Endothelial cell of umbilical vein (primary cell): ENCODE measurements at regions not wholly inside any gene's neighbourhood (a gene's known extent, or its start where the extent isn't known, plus 50 kb on each side); places are given as distances from the start of the nearest gene placed in this dataset.

ENCODE experiments used
- BruUV-seq: library from RNA; stranded (reverse); fragments of 400-500 nt; replicated peaks from 2 replicates; lab custom pipeline; 2021; lab: Mats Ljungman, UMichigan
- CTCF ChIA-PET: fragments of 300-600, 350-600 bp; sonication (Branson Sonifier 250); formaldehyde crosslinking; loops from one replicate; lab custom pipeline; 2021; ENCODE audit warnings: antibody characterized with exemption, inconsistent platforms; lab: Charles Lee
- POLR2A ChIA-PET: fragments of 300-600, 350-600 bp; sonication (Branson Sonifier 250); formaldehyde crosslinking; loops from one replicate; lab custom pipeline; 2021; ENCODE audit warnings: antibody characterized with exemption, inconsistent platforms; lab: Charles Lee
- DNase-seq: peaks from one replicate; pipeline ENCODE4 v3.0.0-alpha.2; 2011; ENCODE audit warnings: low read depth, low spot score
- FAIRE-seq: peaks from 2 replicates; lab custom pipeline; 2011; peaks lifted over from hg19 to GRCh38; lab: Jason Lieb, UNC
- H2AFZ ChIP-seq: 2 replicates; pipeline ENCODE4 v1.6.0; 2012; ENCODE audit warnings: low read depth, low read length, control low read depth, inconsistent platforms
- H3K27ac ChIP-seq: 2 replicates; pipeline ENCODE4 v1.5.1; 2011; ENCODE audit warnings: low read depth, mild to moderate bottlenecking, control low read depth, low read length, moderate library complexity; ENCODE audit not compliant: insufficient read depth
- H3K27me3 ChIP-seq, 2 experiments: 2 replicates each; pipeline versions ENCODE4 v1.6.0 to v1.6.1; 2011; ENCODE audit warnings: low read length in 2 of 2, mixed read lengths in 1 of 2; ENCODE audit not compliant: control insufficient read depth in 2 of 2, insufficient read depth in 2 of 2
- H3K36me3 ChIP-seq, 2 experiments: 2 replicates in 1 of 2; 3 replicates in 1 of 2; pipeline ENCODE4 v1.5.1; 2011; ENCODE audit warnings: low read length in 2 of 2, mild to moderate bottlenecking in 1 of 2, moderate library complexity in 1 of 2; ENCODE audit not compliant: control insufficient read depth in 2 of 2, insufficient read depth in 2 of 2; ENCODE audit errors: extremely low read depth in 1 of 2
- H3K4me1 ChIP-seq: 3 replicates; pipeline ENCODE4 v1.5.1; 2011; ENCODE audit warnings: mild to moderate bottlenecking, low read length; ENCODE audit not compliant: control insufficient read depth, insufficient read depth; ENCODE audit errors: extremely low read depth
- H3K4me2 ChIP-seq: 2 replicates; pipeline ENCODE4 v1.6.1; 2011; ENCODE audit warnings: low read length, control low read depth, mixed read lengths; ENCODE audit not compliant: insufficient read depth
- H3K4me3 ChIP-seq, 3 experiments: fragments of 200-600 bp in 1 of 3; sonication (generic), shearing (Covaris generic) in 1 of 3; replicated peaks in 1 of 3; 2 replicates each; pipeline ENCODE4 v1.5.1; 2011 to 2016; ENCODE audit warnings: control low read depth in 3 of 3, low read length in 3 of 3, mild to moderate bottlenecking in 2 of 3, inconsistent platforms in 1 of 3, low read depth in 1 of 3, moderate library complexity in 1 of 3; ENCODE audit not compliant: insufficient read depth in 1 of 3
- H3K79me2 ChIP-seq: 2 replicates; pipeline ENCODE4 v1.6.0; 2012; ENCODE audit warnings: low read length, inconsistent platforms; ENCODE audit not compliant: control insufficient read depth, insufficient read depth
- H3K9ac ChIP-seq: replicated peaks from 2 replicates; pipeline ENCODE3; 2011; ENCODE audit warnings: low read length, control low read depth; ENCODE audit not compliant: insufficient read depth; ENCODE audit errors: extremely low read depth
- H3K9me1 ChIP-seq: replicated peaks from 3 replicates; pipeline ENCODE4 v1.6.0; 2011; ENCODE audit warnings: mild to moderate bottlenecking, low read length; ENCODE audit not compliant: control insufficient read depth, insufficient read depth; ENCODE audit errors: extremely low read depth
- H3K9me3 ChIP-seq: replicated peaks from 2 replicates; pipeline ENCODE4 v1.5.1; 2012; ENCODE audit warnings: low read length, inconsistent platforms; ENCODE audit not compliant: control insufficient read depth, insufficient read depth
- H4K20me1 ChIP-seq: replicated peaks from 2 replicates; pipeline ENCODE3; 2011; ENCODE audit warnings: mild to moderate bottlenecking, low read length; ENCODE audit not compliant: control insufficient read depth, insufficient read depth; ENCODE audit errors: extremely low read depth
- CTCF ChIP-seq, 2 donors: IDR thresholded peaks; 1 replicate in 1 of 2; 2 replicates in 1 of 2; pipeline ENCODE4 v1.5.1; 2011; ENCODE audit warnings: low read length in 2 of 2, mild to moderate bottlenecking in 2 of 2, moderate library complexity in 2 of 2, control low read depth in 1 of 2, inconsistent platforms in 1 of 2, low read depth in 1 of 2; ENCODE audit not compliant: insufficient read depth in 1 of 2; ENCODE audit errors: extremely low read depth in 1 of 2
- EZH2 ChIP-seq: IDR thresholded peaks from 2 replicates; pipeline ENCODE4 v1.6.1; 2012; ENCODE audit warnings: borderline replicate concordance, low read depth, mild to moderate bottlenecking, moderate library complexity, low read length, inconsistent platforms; ENCODE audit not compliant: severe bottlenecking
- FOS ChIP-seq: IDR thresholded peaks from 2 replicates; pipeline ENCODE4 v1.6.1; 2011; ENCODE audit warnings: mild to moderate bottlenecking, low read length, moderate library complexity, borderline replicate concordance; ENCODE audit not compliant: insufficient read depth
- GATA2 ChIP-seq: IDR thresholded peaks from 2 replicates; pipeline ENCODE4 v1.7.0; 2011; ENCODE audit warnings: low read depth, mild to moderate bottlenecking, moderate library complexity, mixed read lengths, low read length; ENCODE audit not compliant: insufficient read length, insufficient read depth
- JUN ChIP-seq: IDR thresholded peaks from 2 replicates; pipeline ENCODE4 v1.6.1; 2011; ENCODE audit warnings: borderline replicate concordance, low read depth; ENCODE audit not compliant: insufficient read length, insufficient read depth
- MAX ChIP-seq: IDR thresholded peaks from 2 replicates; pipeline ENCODE4 v1.6.1; 2011; ENCODE audit not compliant: insufficient read depth, insufficient read length
- MYC ChIP-seq: IDR thresholded peaks from one replicate; pipeline ENCODE4 v1.6.1; 2011; ENCODE audit warnings: mild to moderate bottlenecking, low read depth, low read length
- POLR2A ChIP-seq: IDR thresholded peaks from 2 replicates; pipeline ENCODE4 v1.6.1; 2012; ENCODE audit warnings: low read depth, mild to moderate bottlenecking, control low read depth, low read length
- POLR2AphosphoS5 ChIP-seq: IDR thresholded peaks from 2 replicates; pipeline ENCODE4 v1.6.1; 2012; ENCODE audit warnings: low read depth, mild to moderate bottlenecking, control low read depth, low read length, moderate library complexity; ENCODE audit not compliant: insufficient read depth
- dilution Hi-C: fragments of 300-500 bp; cut with MboI; formaldehyde crosslinking; loops from one replicate; pipeline ENCODE4 v1.15.0; 2019; ENCODE audit warnings: low sequenced_read_pairs; ENCODE audit not compliant: extremely low pct_ligation_motif_present
- intact Hi-C: fragments of 100-400 bp; cut with micrococcal nuclease; formaldehyde crosslinking; loops from one replicate; pipeline ENCODE4 v1.10.0; 2022

- intact Hi-C loops, result loop anchor here (5.0 kb wide), 2 partner anchors 178 to 228 kb away; no protein-coding TSS in a partner anchor
- FAIRE-seq (peak; percentile 46), DNase-seq (peak; percentile 73)
- Histone ChIP-seq H3K9me1 (no peaks in the 10 kb centered on the region), H3K27me3 (no peaks in the 10 kb centered on the region), H3K4me1 (peaks cover 18% of the 10 kb centered on the region), H3K4me2 (peak overlapping the region; percentile 45), H3K9me3 (no peaks in the 10 kb centered on the region), H4K20me1 (no peaks in the 10 kb centered on the region), H3K4me3 (no peak overlapping the region), H3K9ac (no peak overlapping the region), H3K27ac (peak overlapping the region; percentile 41), H3K36me3 (no peaks in the 10 kb centered on the region), H2AFZ (peak overlapping the region; percentile 96), H3K79me2 (no peaks in the 10 kb centered on the region)
- ChIA-PET CTCF (interaction anchor here (0.9 to 1.2 kb wide), 4 partner anchors 12 to 192 kb away, joined by 3 to 6 read pairs (median 3); no protein-coding TSS in a partner anchor), POLR2A (interaction anchor here (0.7 to 0.8 kb wide), 2 partner anchors 100 to 103 kb away, joined by 3 to 6 read pairs; no protein-coding TSS in a partner anchor)
- BruUV-seq, result no TSS peak
- TF ChIP-seq GATA2 (peak; percentile 48), JUN (no peak)
- dilution Hi-C loops, result no loop called here
Measured at GRCh38 chr4:30945586-30945985, 225.4 kb downstream of the PCDH7 start.

GRCh38 chr4:30946288-30946687, 226.1 kb downstream of the PCDH7 start:
- no peak for TF ChIP-seq POLR2AphosphoS5
- TF ChIP-seq POLR2A, result no peak
- no peak for TF ChIP-seq GATA2
- TF ChIP-seq EZH2, result no peak
- no peak for TF ChIP-seq CTCF (IDR thresholded peaks at IDR 0.05; ENCODE audit: extremely low read depth in 1 of 2, insufficient read depth in 1 of 2, low read depth in 1 of 2, low read length in 2 of 2)
- TF ChIP-seq MYC, result no peak
- no peak for TF ChIP-seq FOS
- no peak for TF ChIP-seq MAX
- TF ChIP-seq JUN, result no peak
- Histone ChIP-seq H3K9ac (no peak overlapping the region), H3K27me3 (no peaks in the 10 kb centered on the region), H3K27ac (no peak overlapping the region), H2AFZ (peak overlapping the region; percentile 96), H3K9me1 (no peaks in the 10 kb centered on the region), H4K20me1 (no peaks in the 10 kb centered on the region), H3K9me3 (no peaks in the 10 kb centered on the region), H3K4me2 (no peak overlapping the region), H3K79me2 (no peaks in the 10 kb centered on the region), H3K4me3 (no peak overlapping the region), H3K4me1 (peaks cover 18% of the 10 kb centered on the region), H3K36me3 (no peaks in the 10 kb centered on the region)
- CTCF ChIA-PET, result no interaction called here
- dilution Hi-C loops (no loop called here), intact Hi-C loops (loop anchor here (5.0 kb wide), 2 partner anchors 179 to 229 kb away; no protein-coding TSS in a partner anchor)
- POLR2A ChIA-PET, result interaction anchor here (0.8 kb wide), 1 partner anchor 99 kb away, joined by 6 read pairs; no protein-coding TSS in a partner anchor
- FAIRE-seq (no peak), DNase-seq (no peak)
- no TSS peak for BruUV-seq
